OCI-LY1 (cell line): ENCODE measurements at regions not wholly inside any gene's neighbourhood (a gene's known extent, or its start where the extent isn't known, plus 50 kb on each side); places are given as distances from the start of the nearest gene placed in this dataset.

Experiments used
- EZH2 ChIP-seq: fragments of 200-600 bp; sonication (generic), shearing (Covaris generic); IDR thresholded peaks from 2 replicates; pipeline ENCODE4 v1.8.0; 2017; ENCODE audit warnings: borderline replicate concordance, mixed run types, mild to moderate bottlenecking, antibody characterized with exemption, low read length, moderate library complexity, mixed read lengths
- TF ChIP-seq, protein P1 (sequence below): fragments of 200-600 bp; sonication (generic), shearing (Covaris generic); IDR thresholded peaks from 2 replicates; pipeline ENCODE4 v1.5.1; 2017; ENCODE audit warnings: mild to moderate bottlenecking, antibody characterized with exemption, low read length, moderate library complexity, mixed read lengths

DNA sequence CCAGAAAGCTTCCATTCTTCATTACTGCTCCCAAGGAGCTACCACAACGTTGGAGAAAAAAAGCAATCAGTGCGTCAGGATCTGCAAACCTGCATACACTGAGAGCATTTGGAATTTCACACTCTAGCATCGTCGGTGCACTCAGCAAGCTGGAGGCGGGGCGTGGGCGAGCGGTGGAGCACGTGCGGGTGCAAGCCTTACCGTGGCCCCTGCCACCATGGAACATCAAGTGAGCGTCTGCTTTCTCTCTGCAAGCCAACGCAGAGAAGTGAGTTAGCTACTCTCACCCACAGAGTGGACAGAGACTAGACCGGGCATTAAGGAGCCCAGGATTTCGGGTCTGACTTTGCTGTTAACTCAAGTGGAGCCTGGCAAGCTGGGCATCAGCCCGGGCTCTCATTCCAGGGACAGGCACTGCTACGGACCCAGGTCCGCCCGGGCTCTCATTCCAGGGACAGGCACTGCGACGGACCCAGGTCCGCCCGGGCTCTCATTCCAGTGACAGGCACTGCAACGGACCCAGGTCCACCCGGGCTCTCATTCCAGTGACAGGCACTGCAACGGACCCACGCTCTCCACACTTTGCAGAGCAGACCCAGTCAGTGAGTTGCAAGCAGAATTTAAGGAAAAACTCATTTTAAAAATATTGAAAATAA, 124.1 kb upstream of the SPACA7 start:
- TF ChIP-seq, protein P1, sequence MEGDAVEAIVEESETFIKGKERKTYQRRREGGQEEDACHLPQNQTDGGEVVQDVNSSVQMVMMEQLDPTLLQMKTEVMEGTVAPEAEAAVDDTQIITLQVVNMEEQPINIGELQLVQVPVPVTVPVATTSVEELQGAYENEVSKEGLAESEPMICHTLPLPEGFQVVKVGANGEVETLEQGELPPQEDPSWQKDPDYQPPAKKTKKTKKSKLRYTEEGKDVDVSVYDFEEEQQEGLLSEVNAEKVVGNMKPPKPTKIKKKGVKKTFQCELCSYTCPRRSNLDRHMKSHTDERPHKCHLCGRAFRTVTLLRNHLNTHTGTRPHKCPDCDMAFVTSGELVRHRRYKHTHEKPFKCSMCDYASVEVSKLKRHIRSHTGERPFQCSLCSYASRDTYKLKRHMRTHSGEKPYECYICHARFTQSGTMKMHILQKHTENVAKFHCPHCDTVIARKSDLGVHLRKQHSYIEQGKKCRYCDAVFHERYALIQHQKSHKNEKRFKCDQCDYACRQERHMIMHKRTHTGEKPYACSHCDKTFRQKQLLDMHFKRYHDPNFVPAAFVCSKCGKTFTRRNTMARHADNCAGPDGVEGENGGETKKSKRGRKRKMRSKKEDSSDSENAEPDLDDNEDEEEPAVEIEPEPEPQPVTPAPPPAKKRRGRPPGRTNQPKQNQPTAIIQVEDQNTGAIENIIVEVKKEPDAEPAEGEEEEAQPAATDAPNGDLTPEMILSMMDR = no peak
- no peak for TF ChIP-seq EZH2
